ENCODE measurements at regions not wholly inside any gene's neighbourhood (a gene's known extent, or its start where the extent isn't known, plus 50 kb on each side); places are given as distances from the start of the nearest gene placed in this dataset.
"Not testable (repeated sequence)": the region's sequence is repeated elsewhere in the genome, so short reads cannot be mapped to it uniquely, and the experiment has no call there.

GRCh38 chr5:4614088-4614487 lies 526.0 kb upstream of the ADAMTS16 start:
- H3K27me3 ChIP-seq (ENCODE audit: control insufficient read depth, insufficient read depth, low read length), result no peaks in the 10 kb centered on the region
- H3K4me3 ChIP-seq (ENCODE audit: low read length), result no peak overlapping the region
- H3K9ac ChIP-seq (ENCODE audit: low read length), result no peak overlapping the region
- H3K36me3 ChIP-seq (ENCODE audit: control insufficient read depth, low read depth, low read length), result no peaks in the 10 kb centered on the region
- no peaks in the 10 kb centered on the region for H3K9me3 ChIP-seq (ENCODE audit: control insufficient read depth, low read depth, low read length)
- no peak overlapping the region for H3K27ac ChIP-seq (ENCODE audit: low read length)
- no peaks in the 10 kb centered on the region for H3K4me1 ChIP-seq (ENCODE audit: control insufficient read depth, low read depth, low read length)

GRCh38 chr5:4615369-4615768 lies 524.8 kb upstream of the ADAMTS16 start:
- H3K4me1 ChIP-seq (ENCODE audit: control insufficient read depth, low read depth, low read length); H3K4me3 ChIP-seq (ENCODE audit: low read length); H3K36me3 ChIP-seq (ENCODE audit: control insufficient read depth, low read depth, low read length); H3K9me3 ChIP-seq (ENCODE audit: control insufficient read depth, low read depth, low read length); H3K27me3 ChIP-seq (ENCODE audit: control insufficient read depth, insufficient read depth, low read length); H3K27ac ChIP-seq (ENCODE audit: low read length); H3K9ac ChIP-seq (ENCODE audit: low read length): not testable (repeated sequence)

GRCh38 chr5:4625206-4625896 lies 514.8 kb upstream of the ADAMTS16 start:
- Histone ChIP-seq H3K36me3 (ENCODE audit: control insufficient read depth, low read depth, low read length) (no peaks in the 10 kb centered on the region), H3K4me3 (ENCODE audit: low read length) (no peak overlapping the region), H3K27ac (ENCODE audit: low read length) (no peak overlapping the region), H3K9me3 (ENCODE audit: control insufficient read depth, low read depth, low read length) (no peaks in the 10 kb centered on the region), H3K4me1 (ENCODE audit: control insufficient read depth, low read depth, low read length) (peaks cover 6% of the 10 kb centered on the region), H3K27me3 (ENCODE audit: control insufficient read depth, insufficient read depth, low read length) (no peaks in the 10 kb centered on the region), H3K9ac (ENCODE audit: low read length) (no peak overlapping the region)

GRCh38 chr5:4627131-4627530 lies 513.0 kb upstream of the ADAMTS16 start:
- Histone ChIP-seq H3K4me3 (ENCODE audit: low read length) (no peak overlapping the region), H3K4me1 (ENCODE audit: control insufficient read depth, low read depth, low read length) (peaks cover 5% of the 10 kb centered on the region), H3K27me3 (ENCODE audit: control insufficient read depth, insufficient read depth, low read length) (no peaks in the 10 kb centered on the region), H3K9ac (ENCODE audit: low read length) (no peak overlapping the region), H3K27ac (ENCODE audit: low read length) (no peak overlapping the region), H3K9me3 (ENCODE audit: control insufficient read depth, low read depth, low read length) (no peaks in the 10 kb centered on the region), H3K36me3 (ENCODE audit: control insufficient read depth, low read depth, low read length) (no peaks in the 10 kb centered on the region)

- H3K27me3 ChIP-seq (ENCODE audit: control insufficient read depth, insufficient read depth, low read length), result no peaks in the 10 kb centered on the region
- no peak overlapping the region for H3K9ac ChIP-seq (ENCODE audit: low read length)
- H3K36me3 ChIP-seq (ENCODE audit: control insufficient read depth, low read depth, low read length), result no peaks in the 10 kb centered on the region
- no peak overlapping the region for H3K27ac ChIP-seq (ENCODE audit: low read length)
- H3K4me3 ChIP-seq (ENCODE audit: low read length), result no peak overlapping the region
- H3K9me3 ChIP-seq (ENCODE audit: control insufficient read depth, low read depth, low read length), result no peaks in the 10 kb centered on the region
- no peaks in the 10 kb centered on the region for H3K4me1 ChIP-seq (ENCODE audit: control insufficient read depth, low read depth, low read length)
These were observed 512.2 kb upstream of the ADAMTS16 start for GRCh38 chr5:4627929-4628328.

- Histone ChIP-seq H3K4me1 (ENCODE audit: control insufficient read depth, low read depth, low read length) (no peaks in the 10 kb centered on the region), H3K27me3 (ENCODE audit: control insufficient read depth, insufficient read depth, low read length) (no peaks in the 10 kb centered on the region), H3K4me3 (ENCODE audit: low read length) (no peak overlapping the region), H3K9ac (ENCODE audit: low read length) (no peak overlapping the region), H3K9me3 (ENCODE audit: control insufficient read depth, low read depth, low read length) (no peaks in the 10 kb centered on the region), H3K36me3 (ENCODE audit: control insufficient read depth, low read depth, low read length) (no peaks in the 10 kb centered on the region), H3K27ac (ENCODE audit: low read length) (no peak overlapping the region)
These were observed 511.3 kb upstream of the ADAMTS16 start for GRCh38 chr5:4628645-4629385.

GRCh38 chr5:4630031-4630430 lies 510.1 kb upstream of the ADAMTS16 start:
- no peaks in the 10 kb centered on the region for H3K9me3 ChIP-seq (ENCODE audit: control insufficient read depth, low read depth, low read length)
- H3K36me3 ChIP-seq (ENCODE audit: control insufficient read depth, low read depth, low read length), result no peaks in the 10 kb centered on the region
- no peak overlapping the region for H3K4me3 ChIP-seq (ENCODE audit: low read length)
- no peaks in the 10 kb centered on the region for H3K27me3 ChIP-seq (ENCODE audit: control insufficient read depth, insufficient read depth, low read length)
- no peak overlapping the region for H3K27ac ChIP-seq (ENCODE audit: low read length)
- no peak overlapping the region for H3K9ac ChIP-seq (ENCODE audit: low read length)
- no peaks in the 10 kb centered on the region for H3K4me1 ChIP-seq (ENCODE audit: control insufficient read depth, low read depth, low read length)

GRCh38 chr5:4634342-4634741 lies 505.8 kb upstream of the ADAMTS16 start:
- H3K27me3 ChIP-seq (ENCODE audit: control insufficient read depth, insufficient read depth, low read length), result no peaks in the 10 kb centered on the region
- H3K9me3 ChIP-seq (ENCODE audit: control insufficient read depth, low read depth, low read length), result no peaks in the 10 kb centered on the region
- no peak overlapping the region for H3K4me3 ChIP-seq (ENCODE audit: low read length)
- H3K4me1 ChIP-seq (ENCODE audit: control insufficient read depth, low read depth, low read length), result peaks cover 9% of the 10 kb centered on the region
- H3K9ac ChIP-seq (ENCODE audit: low read length), result no peak overlapping the region
- no peaks in the 10 kb centered on the region for H3K36me3 ChIP-seq (ENCODE audit: control insufficient read depth, low read depth, low read length)
- H3K27ac ChIP-seq (ENCODE audit: low read length), result no peak overlapping the region

GRCh38 chr5:4636378-4636777 lies 503.8 kb upstream of the ADAMTS16 start:
- Histone ChIP-seq H3K4me1 (ENCODE audit: control insufficient read depth, low read depth, low read length) (peaks cover 9% of the 10 kb centered on the region), H3K9ac (ENCODE audit: low read length) (no peak overlapping the region), H3K9me3 (ENCODE audit: control insufficient read depth, low read depth, low read length) (no peaks in the 10 kb centered on the region), H3K4me3 (ENCODE audit: low read length) (no peak overlapping the region), H3K36me3 (ENCODE audit: control insufficient read depth, low read depth, low read length) (no peaks in the 10 kb centered on the region), H3K27ac (ENCODE audit: low read length) (no peak overlapping the region), H3K27me3 (ENCODE audit: control insufficient read depth, insufficient read depth, low read length) (no peaks in the 10 kb centered on the region)

GRCh38 chr5:4639946-4640345 lies 500.2 kb upstream of the ADAMTS16 start:
- H3K27ac ChIP-seq (ENCODE audit: low read length), result no peak overlapping the region
- H3K36me3 ChIP-seq (ENCODE audit: control insufficient read depth, low read depth, low read length), result no peaks in the 10 kb centered on the region
- H3K27me3 ChIP-seq (ENCODE audit: control insufficient read depth, insufficient read depth, low read length), result no peaks in the 10 kb centered on the region
- H3K9ac ChIP-seq (ENCODE audit: low read length), result no peak overlapping the region
- peaks cover 9% of the 10 kb centered on the region for H3K4me1 ChIP-seq (ENCODE audit: control insufficient read depth, low read depth, low read length)
- H3K4me3 ChIP-seq (ENCODE audit: low read length), result no peak overlapping the region
- no peaks in the 10 kb centered on the region for H3K9me3 ChIP-seq (ENCODE audit: control insufficient read depth, low read depth, low read length)

- Histone ChIP-seq H3K36me3 (ENCODE audit: control insufficient read depth, low read depth, low read length) (no peaks in the 10 kb centered on the region), H3K4me3 (ENCODE audit: low read length) (no peak overlapping the region), H3K27me3 (ENCODE audit: control insufficient read depth, insufficient read depth, low read length) (no peaks in the 10 kb centered on the region), H3K4me1 (ENCODE audit: control insufficient read depth, low read depth, low read length) (peaks cover 9% of the 10 kb centered on the region), H3K27ac (ENCODE audit: low read length) (no peak overlapping the region), H3K9ac (ENCODE audit: low read length) (no peak overlapping the region), H3K9me3 (ENCODE audit: control insufficient read depth, low read depth, low read length) (no peaks in the 10 kb centered on the region)
These were observed 499.3 kb upstream of the ADAMTS16 start for GRCh38 chr5:4640795-4641194.

GRCh38 chr5:4642525-4642924 lies 497.6 kb upstream of the ADAMTS16 start:
- Histone ChIP-seq H3K36me3 (ENCODE audit: control insufficient read depth, low read depth, low read length) (no peaks in the 10 kb centered on the region), H3K9ac (ENCODE audit: low read length) (no peak overlapping the region), H3K4me3 (ENCODE audit: low read length) (no peak overlapping the region), H3K27me3 (ENCODE audit: control insufficient read depth, insufficient read depth, low read length) (no peaks in the 10 kb centered on the region), H3K4me1 (ENCODE audit: control insufficient read depth, low read depth, low read length) (no peaks in the 10 kb centered on the region), H3K9me3 (ENCODE audit: control insufficient read depth, low read depth, low read length) (no peaks in the 10 kb centered on the region), H3K27ac (ENCODE audit: low read length) (no peak overlapping the region)
